Activated T-cell treated with anti-CD3 and anti-CD28 coated beads for 1 hour (primary cell): ENCODE measurements at regions not wholly inside any gene's neighbourhood (a gene's known extent, or its start where the extent isn't known, plus 50 kb on each side); places are given as distances from the start of the nearest gene placed in this dataset.
"Not testable (repeated sequence)": the region's sequence is repeated elsewhere in the genome, so short reads cannot be mapped to it uniquely, and the experiment has no call there.

ENCODE experiments used
- DNase-seq: peaks from one replicate; pipeline ENCODE4 v3.0.0-alpha.2; 2020; ENCODE audit warnings: low read depth

- DNase-seq, result no peak
Observed at GRCh38 chr11:82049199-82049598, 684.5 kb downstream of the FAM181B start.

GRCh38 chr11:82047200-82047599, 686.5 kb downstream of the FAM181B start:
- DNase-seq, result no peak

- DNase-seq, result no peak
Observed at GRCh38 chr11:82046778-82047177, 686.9 kb downstream of the FAM181B start.

GRCh38 chr11:82045748-82046457, 687.8 kb downstream of the FAM181B start:
- DNase-seq, result no peak

GRCh38 chr11:82043316-82043715, 690.3 kb downstream of the FAM181B start:
- no peak for DNase-seq

- DNase-seq, result no peak
Observed at GRCh38 chr11:82041764-82042163, 691.9 kb downstream of the FAM181B start.

- DNase-seq, result no peak
Observed at GRCh38 chr11:82038154-82038553, 695.5 kb downstream of the FAM181B start.

- DNase-seq, result no peak
Observed at GRCh38 chr11:82034527-82034926, 699.1 kb downstream of the FAM181B start.

GRCh38 chr11:82027335-82027734, 706.3 kb downstream of the FAM181B start:
- not testable (repeated sequence) for DNase-seq

GRCh38 chr11:82024760-82025159, 708.9 kb downstream of the FAM181B start:
- DNase-seq, result no peak

- DNase-seq, result no peak
Observed at GRCh38 chr11:82012276-82012675, 721.4 kb downstream of the FAM181B start.

GRCh38 chr11:82009133-82009532, 724.5 kb downstream of the FAM181B start:
- DNase-seq, result no peak

GRCh38 chr11:82007521-82007920, 726.1 kb downstream of the FAM181B start:
- no peak for DNase-seq

GRCh38 chr11:82004537-82005213, 729.0 kb downstream of the FAM181B start:
- DNase-seq, result no peak

- DNase-seq, result no peak
Observed at GRCh38 chr11:82003671-82004515, 729.8 kb downstream of the FAM181B start.

- DNase-seq, result no peak
Observed at GRCh38 chr11:82003024-82003423, 730.6 kb downstream of the FAM181B start.

- no peak for DNase-seq
Observed at GRCh38 chr11:81995889-81996288, 737.8 kb downstream of the FAM181B start.

- no peak for DNase-seq
Observed at GRCh38 chr11:81993755-81994154, 739.9 kb downstream of the FAM181B start.

- DNase-seq, result no peak
Observed at GRCh38 chr11:81990659-81991443, 742.8 kb downstream of the FAM181B start.

- no peak for DNase-seq
Observed at GRCh38 chr11:81989093-81989492, 744.6 kb downstream of the FAM181B start.

GRCh38 chr11:81987829-81988472, 745.7 kb downstream of the FAM181B start:
- DNase-seq, result no peak
